ENCODE measurements at regions not wholly inside any gene's neighbourhood (a gene's known extent, or its start where the extent isn't known, plus 50 kb on each side); places are given as distances from the start of the nearest gene placed in this dataset.
A peak's percentile ranks its signal among the peaks of the same experiment; 100 is the strongest.

DNA sequence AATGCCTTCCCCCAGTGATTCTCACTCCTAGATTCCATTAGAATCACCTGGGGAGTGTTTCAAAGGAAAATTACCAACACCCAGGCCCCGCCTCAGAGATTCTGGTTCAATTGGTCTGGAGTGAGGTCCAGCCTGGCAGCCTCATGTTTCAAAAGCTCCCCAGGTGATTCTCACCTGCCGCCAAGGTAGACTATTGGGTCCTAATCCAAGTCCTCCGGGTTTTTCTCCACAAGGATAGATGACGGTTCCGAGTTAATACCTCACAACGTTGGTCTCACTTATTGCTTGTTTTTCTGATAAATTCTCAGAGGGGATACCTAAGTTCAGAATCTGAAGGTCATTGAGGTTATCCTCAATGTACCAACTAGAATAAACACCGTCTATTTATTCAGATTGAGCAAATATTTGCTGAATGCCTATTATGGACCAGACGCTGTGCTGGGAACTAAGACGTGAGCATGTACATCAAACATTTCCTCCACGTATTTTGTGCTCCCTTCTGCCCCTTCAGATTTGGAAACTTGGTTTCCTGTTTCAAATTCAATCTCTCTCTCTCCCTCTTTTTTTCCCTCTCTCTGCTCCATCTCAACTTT lies 97.5 kb downstream of the SEC16B start (continued):
- TF ChIP-seq PRPF4 (IDR thresholded peaks at IDR 0.05; ENCODE audit: low read depth, low read length, poor library complexity, severe bottlenecking) (no peak), HOXD1 (CRISPR knock-in tag; IDR thresholded peaks at IDR 0.05) (no peak), ZNF609 (CRISPR knock-in tag; IDR thresholded peaks at IDR 0.05; ENCODE audit: borderline replicate concordance) (peak; percentile 97), SP2 (CRISPR knock-in tag; IDR thresholded peaks at IDR 0.05) (no peak), ZNF260 (CRISPR knock-in tag; IDR thresholded peaks at IDR 0.05; ENCODE audit: borderline replicate concordance, low read depth) (no peak), FOSL1 (CRISPR knock-in tag; IDR thresholded peaks at IDR 0.05; ENCODE audit: borderline replicate concordance) (no peak), SOX6 (IDR thresholded peaks at IDR 0.05) (no peak), SOX6 (CRISPR knock-in tag; IDR thresholded peaks at IDR 0.05) (peak; percentile 80), SMAD9 (CRISPR knock-in tag; IDR thresholded peaks at IDR 0.05) (no peak), ELF1 (CRISPR knock-in tag; IDR thresholded peaks at IDR 0.05) (no peak), ZBTB20 (CRISPR knock-in tag; IDR thresholded peaks at IDR 0.05; ENCODE audit: borderline replicate concordance, low read depth) (no peak), AHR (CRISPR knock-in tag; IDR thresholded peaks at IDR 0.05) (no peak), DMAP1 (CRISPR knock-in tag; IDR thresholded peaks at IDR 0.05) (no peak), NR2F2 (IDR thresholded peaks at IDR 0.05; ENCODE audit: borderline replicate concordance, low read depth) (peak; percentile 96), ZNF343 (CRISPR knock-in tag; IDR thresholded peaks at IDR 0.05) (no peak), ZNF143 (CRISPR knock-in tag; IDR thresholded peaks at IDR 0.05) (no peak), THRA (CRISPR knock-in tag; IDR thresholded peaks at IDR 0.05; ENCODE audit: borderline replicate concordance) (peak; percentile 69; the same call in 1 of the 2 replicates)
- TF ChIP-seq, protein P1, sequence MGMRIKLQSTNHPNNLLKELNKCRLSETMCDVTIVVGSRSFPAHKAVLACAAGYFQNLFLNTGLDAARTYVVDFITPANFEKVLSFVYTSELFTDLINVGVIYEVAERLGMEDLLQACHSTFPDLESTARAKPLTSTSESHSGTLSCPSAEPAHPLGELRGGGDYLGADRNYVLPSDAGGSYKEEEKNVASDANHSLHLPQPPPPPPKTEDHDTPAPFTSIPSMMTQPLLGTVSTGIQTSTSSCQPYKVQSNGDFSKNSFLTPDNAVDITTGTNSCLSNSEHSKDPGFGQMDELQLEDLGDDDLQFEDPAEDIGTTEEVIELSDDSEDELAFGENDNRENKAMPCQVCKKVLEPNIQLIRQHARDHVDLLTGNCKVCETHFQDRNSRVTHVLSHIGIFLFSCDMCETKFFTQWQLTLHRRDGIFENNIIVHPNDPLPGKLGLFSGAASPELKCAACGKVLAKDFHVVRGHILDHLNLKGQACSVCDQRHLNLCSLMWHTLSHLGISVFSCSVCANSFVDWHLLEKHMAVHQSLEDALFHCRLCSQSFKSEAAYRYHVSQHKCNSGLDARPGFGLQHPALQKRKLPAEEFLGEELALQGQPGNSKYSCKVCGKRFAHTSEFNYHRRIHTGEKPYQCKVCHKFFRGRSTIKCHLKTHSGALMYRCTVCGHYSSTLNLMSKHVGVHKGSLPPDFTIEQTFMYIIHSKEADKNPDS (CRISPR knock-in tag; IDR thresholded peaks at IDR 0.05): no peak
- TF ChIP-seq, protein P2, sequence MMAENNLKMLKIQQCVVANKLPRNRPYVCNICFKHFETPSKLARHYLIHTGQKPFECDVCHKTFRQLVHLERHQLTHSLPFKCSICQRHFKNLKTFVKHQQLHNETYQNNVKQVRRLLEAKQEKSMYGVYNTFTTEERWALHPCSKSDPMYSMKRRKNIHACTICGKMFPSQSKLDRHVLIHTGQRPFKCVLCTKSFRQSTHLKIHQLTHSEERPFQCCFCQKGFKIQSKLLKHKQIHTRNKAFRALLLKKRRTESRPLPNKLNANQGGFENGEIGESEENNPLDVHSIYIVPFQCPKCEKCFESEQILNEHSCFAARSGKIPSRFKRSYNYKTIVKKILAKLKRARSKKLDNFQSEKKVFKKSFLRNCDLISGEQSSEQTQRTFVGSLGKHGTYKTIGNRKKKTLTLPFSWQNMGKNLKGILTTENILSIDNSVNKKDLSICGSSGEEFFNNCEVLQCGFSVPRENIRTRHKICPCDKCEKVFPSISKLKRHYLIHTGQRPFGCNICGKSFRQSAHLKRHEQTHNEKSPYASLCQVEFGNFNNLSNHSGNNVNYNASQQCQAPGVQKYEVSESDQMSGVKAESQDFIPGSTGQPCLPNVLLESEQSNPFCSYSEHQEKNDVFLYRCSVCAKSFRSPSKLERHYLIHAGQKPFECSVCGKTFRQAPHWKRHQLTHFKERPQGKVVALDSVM (CRISPR knock-in tag; IDR thresholded peaks at IDR 0.05): no peak
- TF ChIP-seq, protein P3, sequence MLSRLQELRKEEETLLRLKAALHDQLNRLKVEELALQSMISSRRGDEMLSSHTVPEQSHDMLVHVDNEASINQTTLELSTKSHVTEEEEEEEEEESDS (CRISPR knock-in tag; IDR thresholded peaks at IDR 0.05; ENCODE audit: borderline replicate concordance): no peak

Measured in HepG2 (cell line).